DMS114 treated with DMSO at 0.1 percent for 48 hours (cell line): ENCODE measurements at regions not wholly inside any gene's neighbourhood (a gene's known extent, or its start where the extent isn't known, plus 50 kb on each side); places are given as distances from the start of the nearest gene placed in this dataset.
"Not testable (repeated sequence)": the region's sequence is repeated elsewhere in the genome, so short reads cannot be mapped to it uniquely, and the experiment has no call there.

Experiments used
- DNase-seq: peaks from one replicate; lab custom pipeline; 2025; ENCODE audit not compliant: unreplicated experiment; lab: John Stamatoyannopoulos, UW

- DNase-seq, result not testable (repeated sequence)
Measured at GRCh38 chr9:41839786-41840185, 289.4 kb downstream of the CNTNAP3B start.

GRCh38 chr9:41838953-41839352 is 290.3 kb downstream of the CNTNAP3B start:
- not testable (repeated sequence) for DNase-seq

- DNase-seq, result not testable (repeated sequence)
Measured at GRCh38 chr9:41838562-41838851, 290.7 kb downstream of the CNTNAP3B start.

GRCh38 chr9:41837684-41838561 is 291.3 kb downstream of the CNTNAP3B start:
- DNase-seq, result not testable (repeated sequence)

- DNase-seq, result not testable (repeated sequence)
Measured at GRCh38 chr9:41833108-41833507, 296.1 kb downstream of the CNTNAP3B start.

GRCh38 chr9:41824723-41825122 is 304.5 kb downstream of the CNTNAP3B start:
- DNase-seq, result not testable (repeated sequence)

- not testable (repeated sequence) for DNase-seq
Measured at GRCh38 chr9:41802706-41803105, 326.5 kb downstream of the CNTNAP3B start.

GRCh38 chr9:41798684-41799083 is 330.5 kb downstream of the CNTNAP3B start:
- DNase-seq, result not testable (repeated sequence)

- DNase-seq, result not testable (repeated sequence)
Measured at GRCh38 chr9:41790719-41791363, 338.4 kb downstream of the CNTNAP3B start.

GRCh38 chr9:41790007-41790406 is 339.2 kb downstream of the CNTNAP3B start:
- not testable (repeated sequence) for DNase-seq

- DNase-seq, result not testable (repeated sequence)
Measured at GRCh38 chr9:41789387-41789786, 339.8 kb downstream of the CNTNAP3B start.

GRCh38 chr9:41787951-41788350 is 341.3 kb downstream of the CNTNAP3B start:
- DNase-seq, result not testable (repeated sequence)

- DNase-seq, result not testable (repeated sequence)
Measured at GRCh38 chr9:41787270-41787669, 342.0 kb downstream of the CNTNAP3B start.

- not testable (repeated sequence) for DNase-seq
Measured at GRCh38 chr9:41784006-41784405, 345.2 kb downstream of the CNTNAP3B start.

- not testable (repeated sequence) for DNase-seq
Measured at GRCh38 chr9:41783070-41783810, 346.0 kb downstream of the CNTNAP3B start.

GRCh38 chr9:41781899-41782298 is 347.3 kb downstream of the CNTNAP3B start:
- DNase-seq, result not testable (repeated sequence)

GRCh38 chr9:41779897-41780406 is 349.3 kb downstream of the CNTNAP3B start:
- DNase-seq, result not testable (repeated sequence)

- not testable (repeated sequence) for DNase-seq
Measured at GRCh38 chr9:41779192-41779591, 350.0 kb downstream of the CNTNAP3B start.

GRCh38 chr9:41778535-41779071 is 350.6 kb downstream of the CNTNAP3B start:
- DNase-seq, result not testable (repeated sequence)

- DNase-seq, result not testable (repeated sequence)
Measured at GRCh38 chr9:41777536-41777935, 351.7 kb downstream of the CNTNAP3B start.

- not testable (repeated sequence) for DNase-seq
Measured at GRCh38 chr9:41772541-41772940, 356.7 kb downstream of the CNTNAP3B start.
